ENCODE measurements at regions not wholly inside any gene's neighbourhood (a gene's known extent, or its start where the extent isn't known, plus 50 kb on each side); places are given as distances from the start of the nearest gene placed in this dataset.

DNA sequence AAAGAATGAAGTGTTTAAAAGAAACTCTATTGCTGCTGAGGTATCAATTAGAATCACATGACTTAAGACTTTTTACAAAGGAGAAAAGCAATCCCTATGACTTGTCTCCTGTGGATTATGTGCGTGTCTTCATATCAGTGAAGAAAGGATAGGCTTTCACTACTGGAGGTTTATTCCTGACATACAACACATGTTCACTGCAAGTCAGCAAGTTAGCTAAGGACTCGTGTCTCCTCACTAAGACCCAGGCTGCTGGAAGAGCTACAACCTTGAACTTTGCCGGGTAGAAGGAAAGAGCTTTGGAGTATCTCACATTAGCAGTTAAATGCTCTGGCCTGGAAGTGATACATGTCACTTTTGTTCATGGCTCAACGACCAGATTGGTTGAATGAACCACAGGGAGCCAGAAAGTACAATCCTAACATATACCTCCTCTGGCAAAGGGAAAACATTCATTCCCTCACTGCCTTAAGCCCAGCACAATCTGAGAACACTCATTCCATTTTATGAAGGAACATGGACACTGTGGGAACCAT, 215.3 kb downstream of the RNF152 start:
- Histone ChIP-seq H3K27me3 (no peaks in the 10 kb centered on the region), H3K4me1 (no peaks in the 10 kb centered on the region), H3K36me3 (no peaks in the 10 kb centered on the region), H3K27ac (no peak overlapping the region), H3K9me3 (no peaks in the 10 kb centered on the region), H3K4me3 (no peak overlapping the region)
- ATAC-seq: no peak
- DNase-seq: no peak
- FAIRE-seq: no peak
- intact Hi-C loops (cut with DNase I): no loop called here
- WGBS, 2 donors: 57 to 59% methylated on average over 4 of the region's 4 CpGs
- TF ChIP-seq CTCF (IDR thresholded peaks at IDR 0.05): no peak

GRCh38 chr18:61676773-61677434, 215.9 kb downstream of the RNF152 start:
- peak in 1 of 4 donors; percentile 49 for ATAC-seq
- 56 to 72% methylated on average over 2 of the region's 2 CpGs for whole genome bisulfite sequencing, 2 donors
- FAIRE-seq: no peak
- intact Hi-C loops (cut with DNase I): no loop called here
- no peaks in the 10 kb centered on the region for H3K4me1 ChIP-seq
- H3K36me3 ChIP-seq: no peaks in the 10 kb centered on the region
- no peaks in the 10 kb centered on the region for H3K9me3 ChIP-seq
- no peak overlapping the region for H3K4me3 ChIP-seq
- no peak for DNase-seq
- no peak overlapping the region for H3K27ac ChIP-seq
- no peak for TF ChIP-seq CTCF (IDR thresholded peaks at IDR 0.05)
- H3K27me3 ChIP-seq: no peaks in the 10 kb centered on the region

DNA sequence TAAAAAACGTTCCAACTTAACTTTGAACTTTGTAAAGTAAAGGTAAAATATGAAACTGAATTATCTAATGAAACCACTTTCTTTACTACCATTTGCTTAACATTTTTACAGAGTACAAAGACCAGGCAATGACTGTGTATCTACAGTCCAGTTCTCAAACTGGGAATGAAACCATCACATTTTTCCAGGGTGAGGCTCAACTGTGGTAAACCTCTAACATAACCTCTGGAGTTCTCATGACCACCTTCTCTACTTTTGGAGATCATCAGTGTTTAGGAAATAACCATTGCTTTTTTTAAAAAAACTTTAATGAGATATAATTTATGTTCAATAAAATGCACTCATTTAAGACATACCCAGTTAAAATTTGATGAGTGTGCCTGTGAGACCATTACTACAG, 223.5 kb downstream of the RNF152 start:
- Histone ChIP-seq H3K4me3 (no peak overlapping the region), H3K27ac (no peak overlapping the region), H3K4me1 (no peaks in the 10 kb centered on the region), H3K36me3 (no peaks in the 10 kb centered on the region), H3K9me3 (no peaks in the 10 kb centered on the region), H3K27me3 (no peaks in the 10 kb centered on the region)
- FAIRE-seq (no peak), ATAC-seq (no peak), DNase-seq (no peak)
- intact Hi-C loops (cut with DNase I): no loop called here
- TF ChIP-seq CTCF (IDR thresholded peaks at IDR 0.05): no peak
- WGBS, 2 donors: 43 to 44% methylated on average over 1 of the region's 1 CpG

DNA sequence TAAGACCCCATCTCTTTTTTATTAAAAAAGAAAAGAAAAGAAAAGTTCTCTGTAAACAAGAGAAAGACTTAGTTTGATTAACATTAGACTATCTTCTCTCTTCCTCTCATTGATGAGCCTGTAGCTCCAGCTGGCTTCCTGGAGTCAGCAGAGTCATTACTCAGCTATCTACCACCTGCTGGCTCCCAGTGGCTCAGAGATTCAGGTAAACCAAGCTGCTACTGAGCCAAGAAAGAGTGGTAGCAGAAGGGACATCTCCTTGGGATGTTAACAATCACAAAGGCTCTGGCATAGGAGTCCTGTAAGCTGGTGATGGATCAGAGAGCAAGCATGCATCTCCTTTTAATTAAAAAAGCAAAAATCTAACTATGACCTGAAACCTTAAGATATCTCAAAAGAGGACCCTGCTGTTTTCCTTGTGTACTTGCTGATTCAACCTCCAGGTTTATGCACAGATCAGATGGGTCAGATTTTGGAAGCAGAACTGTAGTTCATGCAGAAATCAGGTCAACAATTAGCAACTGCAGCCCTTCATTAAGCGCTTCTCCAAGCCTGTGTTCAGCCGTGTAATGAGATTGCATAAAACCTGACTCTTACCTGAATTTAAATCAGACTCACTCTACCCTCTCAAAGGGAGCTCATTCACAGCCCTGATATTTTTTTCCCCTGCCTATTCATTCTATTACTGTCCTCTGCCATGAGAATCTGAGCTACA, 225.8 kb downstream of the RNF152 start:
- no peak for TF ChIP-seq CTCF (IDR thresholded peaks at IDR 0.05)
- Histone ChIP-seq H3K27ac (no peak overlapping the region), H3K36me3 (no peaks in the 10 kb centered on the region), H3K27me3 (no peaks in the 10 kb centered on the region), H3K9me3 (no peaks in the 10 kb centered on the region), H3K4me3 (no peak overlapping the region), H3K4me1 (no peaks in the 10 kb centered on the region)
- WGBS, 2 donors: 92 to 93% methylated on average over 2 of the region's 2 CpGs
- no peak for ATAC-seq
- intact Hi-C loops (cut with DNase I): no loop called here
- no peak for FAIRE-seq
- DNase-seq: no peak
